IMR-90 (cell line): ENCODE measurements at regions not wholly inside any gene's neighbourhood (a gene's known extent, or its start where the extent isn't known, plus 50 kb on each side); places are given as distances from the start of the nearest gene placed in this dataset.
"Not testable (repeated sequence)": the region's sequence is repeated elsewhere in the genome, so short reads cannot be mapped to it uniquely, and the experiment has no call there.

Source experiments
- ATAC-seq: fragments of 200-7000 bp; cut with Tn5 transposase; 2 replicates; pipeline ENCODE4 v1.9.1; 2020; ENCODE audit warnings: low read depth, mild to moderate bottlenecking, moderate library complexity
- BruUV-seq: library from RNA; stranded (reverse); fragments of 400-500 nt; replicated peaks from 2 replicates; lab custom pipeline; 2021; lab: Mats Ljungman, UMichigan
- CTCF ChIA-PET: fragments of 300-600 bp; formaldehyde crosslinking; extraction: SDS; loops from one replicate; lab custom pipeline; 2021; ENCODE audit warnings: antibody characterized with exemption; lab: Yijun Ruan, JAX
- POLR2A ChIA-PET: fragments of 300-600 bp; sonication (Branson Sonifier 250); formaldehyde crosslinking; loops from one replicate; lab custom pipeline; 2022; ENCODE audit warnings: antibody characterized with exemption; ENCODE audit not compliant: unreplicated experiment; lab: Charles Lee
- DNase-seq: peaks from one replicate; pipeline ENCODE4 v3.0.0; 2013
- H2AFZ ChIP-seq: replicated peaks from 2 replicates; pipeline ENCODE3; 2013; ENCODE audit warnings: low read length, mild to moderate bottlenecking; ENCODE audit not compliant: poor library complexity
- H2AK5ac ChIP-seq: 2 replicates; pipeline ENCODE4 v1.6.1; 2013; ENCODE audit warnings: low read depth, low read length, inconsistent platforms
- H2AK9ac ChIP-seq: replicated peaks from 2 replicates; pipeline ENCODE3; 2013; ENCODE audit warnings: mild to moderate bottlenecking, low read depth, low read length, moderate library complexity; ENCODE audit not compliant: poor library complexity
- H2BK120ac ChIP-seq: 2 replicates; pipeline ENCODE4 v1.6.1; 2013; ENCODE audit warnings: low read depth, low read length, inconsistent platforms
- H2BK15ac ChIP-seq: 3 replicates; pipeline ENCODE4 v1.6.1; 2013; ENCODE audit warnings: low read depth, low read length, inconsistent platforms
- H2BK20ac ChIP-seq: 2 replicates; pipeline ENCODE4 v1.6.1; 2013; ENCODE audit warnings: low read depth, mild to moderate bottlenecking, inconsistent platforms, low read length, moderate library complexity
- H2BK5ac ChIP-seq: 2 replicates; pipeline ENCODE4 v1.6.1; 2013; ENCODE audit warnings: mild to moderate bottlenecking, low read depth, low read length, inconsistent platforms; ENCODE audit not compliant: poor library complexity, severe bottlenecking
- H3K14ac ChIP-seq: replicated peaks from 2 replicates; pipeline ENCODE4 v1.6.1; 2013; ENCODE audit warnings: low read depth, low read length, inconsistent platforms
- H3K18ac ChIP-seq: 2 replicates; pipeline ENCODE4 v1.6.1; 2013; ENCODE audit warnings: low read depth, low read length, control low read depth
- H3K23ac ChIP-seq: 2 replicates; pipeline ENCODE4 v1.6.1; 2013; ENCODE audit warnings: low read depth, low read length, inconsistent platforms
- H3K27ac ChIP-seq: 2 replicates; pipeline ENCODE4 v1.5.1; 2013; ENCODE audit warnings: mild to moderate bottlenecking, control low read depth, low read length; ENCODE audit not compliant: insufficient read depth
- H3K27me3 ChIP-seq: 2 replicates; pipeline ENCODE4 v1.6.1; 2013; ENCODE audit warnings: low read length; ENCODE audit not compliant: control insufficient read depth, insufficient read depth
- H3K36me3 ChIP-seq: 2 replicates; pipeline ENCODE4 v1.6.1; 2013; ENCODE audit warnings: low read length, mixed read lengths; ENCODE audit not compliant: control insufficient read depth, insufficient read depth
- H3K4ac ChIP-seq: 2 replicates; pipeline ENCODE4 v1.6.1; 2013; ENCODE audit warnings: low read depth, low read length, inconsistent platforms
- H3K4me1 ChIP-seq: 2 replicates; pipeline ENCODE4 v1.6.1; 2013; ENCODE audit warnings: low read length, mixed read lengths; ENCODE audit not compliant: control insufficient read depth, insufficient read depth
- H3K4me2 ChIP-seq: 2 replicates; pipeline ENCODE4 v1.6.1; 2013; ENCODE audit warnings: low read depth, mild to moderate bottlenecking, control low read depth, low read length, moderate library complexity
- H3K4me3 ChIP-seq: 2 replicates; pipeline ENCODE4 v1.5.1; 2013; ENCODE audit warnings: low read depth, mild to moderate bottlenecking, control low read depth, low read length, moderate library complexity; ENCODE audit not compliant: insufficient read depth
- H3K56ac ChIP-seq: 2 replicates; pipeline ENCODE4 v1.6.1; 2013; ENCODE audit warnings: low read length, inconsistent platforms; ENCODE audit not compliant: insufficient read depth; ENCODE audit errors: extremely low read depth
- H3K79me1 ChIP-seq, 2 experiments: 2 replicates each; pipeline ENCODE4 v1.6.1; 2013; ENCODE audit warnings: low read length in 2 of 2, inconsistent platforms in 1 of 2, low read depth in 1 of 2
- H3K9ac ChIP-seq: 2 replicates; pipeline ENCODE4 v1.6.1; 2013; ENCODE audit warnings: low read depth, low read length, control low read depth
- H3K9me1 ChIP-seq: 2 replicates; pipeline ENCODE4 v1.6.1; 2013; ENCODE audit warnings: low read length, inconsistent platforms; ENCODE audit not compliant: insufficient read depth
- H3K9me3 ChIP-seq: 2 replicates; pipeline ENCODE4 v1.6.1; 2013; ENCODE audit warnings: low read length; ENCODE audit not compliant: control insufficient read depth, insufficient read depth
- H4K20me1 ChIP-seq: 2 replicates; pipeline ENCODE4 v1.6.1; 2013; ENCODE audit warnings: low read length, inconsistent platforms; ENCODE audit not compliant: insufficient read depth
- H4K5ac ChIP-seq: 2 replicates; pipeline ENCODE4 v1.6.1; 2013; ENCODE audit warnings: mild to moderate bottlenecking, low read depth, low read length, control low read depth
- H4K8ac ChIP-seq, 2 experiments: 2 replicates each; pipeline ENCODE4 v1.6.1; 2013; ENCODE audit warnings: low read depth in 2 of 2, low read length in 2 of 2, control low read depth in 1 of 2, inconsistent platforms in 1 of 2
- H4K91ac ChIP-seq: 2 replicates; pipeline ENCODE4 v1.6.1; 2013; ENCODE audit warnings: low read depth, low read length, inconsistent platforms; ENCODE audit not compliant: insufficient read depth
- WGBS, 2 experiments: methylation state at CpG; one replicate each; pipeline versions ENCODE4 v1.1.5 to v1.1.7; 2013; ENCODE audit warnings: missing lambda C conversion rate in 2 of 2; ENCODE audit not compliant: insufficient read length in 1 of 2; ENCODE audit errors: extremely low coverage in 2 of 2; 5-methylcytosine and 5-hydroxymethylcytosine counted together
- dilution Hi-C: fragments of 300-500 bp; cut with HindIII; formaldehyde crosslinking; loops from one replicate; pipeline ENCODE4 v1.14.3; 2018; ENCODE audit warnings: low sequenced_read_pairs; ENCODE audit not compliant: unreplicated experiment
- in situ Hi-C: fragments of 300-500 bp; cut with MboI; formaldehyde crosslinking; loops from 3 replicates; pipeline ENCODE4 v1.14.3; 2019; ENCODE audit warnings: low sequenced_read_pairs, inconsistent platforms, mixed read lengths
- intact Hi-C: fragments of 100-400 bp; cut with micrococcal nuclease; formaldehyde crosslinking; loops from 2 replicates; pipeline ENCODE4 v1.10.0; 2022

DNA sequence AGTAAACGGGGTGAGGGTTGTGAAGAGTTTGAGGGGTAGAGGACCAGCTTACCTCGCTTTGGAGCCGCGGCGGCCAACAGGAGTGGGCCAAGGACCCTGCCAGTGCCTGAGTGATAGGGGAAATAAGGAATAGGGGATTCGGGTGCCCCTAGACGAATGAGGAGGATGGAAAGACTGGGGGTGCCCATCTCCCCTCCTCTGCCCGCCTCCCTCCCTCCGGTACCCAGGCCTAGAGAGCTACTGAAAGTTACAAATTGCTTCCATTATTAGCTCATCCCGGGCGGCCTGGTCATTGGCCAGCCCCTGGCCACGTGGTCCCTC, 63.1 kb downstream of the SMUG1 start:
- WGBS, 2 experiments: no CpG with 5 or more reads among the region's 12 CpGs
- H3K23ac ChIP-seq, dilution Hi-C loops, intact Hi-C loops, H3K9ac ChIP-seq, H3K4ac ChIP-seq, DNase-seq, H3K9me1 ChIP-seq, BruUV-seq, in situ Hi-C loops, H4K20me1 ChIP-seq, H3K9me3 ChIP-seq, H3K4me1 ChIP-seq, H2BK15ac ChIP-seq, H3K4me2 ChIP-seq, H3K79me1 ChIP-seq, H2BK120ac ChIP-seq, H2BK20ac ChIP-seq, H4K8ac ChIP-seq, H3K27ac ChIP-seq, POLR2A ChIA-PET, H4K91ac ChIP-seq, H3K18ac ChIP-seq, H2AFZ ChIP-seq, H3K56ac ChIP-seq, H3K14ac ChIP-seq, ATAC-seq, H2AK5ac ChIP-seq, H4K5ac ChIP-seq, H2AK9ac ChIP-seq, H2BK5ac ChIP-seq, H3K4me3 ChIP-seq, H3K36me3 ChIP-seq: not testable (repeated sequence)
- CTCF ChIA-PET: interaction anchor here (0.6 kb wide), 1 partner anchor 11 kb away, joined by 3 read pairs; no protein-coding TSS in a partner anchor
- H3K27me3 ChIP-seq: peaks cover 45% of the 10 kb centered on the region
